ENCODE measurements at regions not wholly inside any gene's neighbourhood (a gene's known extent, or its start where the extent isn't known, plus 50 kb on each side); places are given as distances from the start of the nearest gene placed in this dataset.

- TF ChIP-seq ZNF366 (tag by site-specific recombination; conservative IDR thresholded peaks at IDR 0.05) (peak; percentile 49), ZNF747 (tag by site-specific recombination; IDR thresholded peaks at IDR 0.05) (no peak), ZNF16 (tag by site-specific recombination; IDR thresholded peaks at IDR 0.05; ENCODE audit: low read depth) (no peak), SALL2 (tag by site-specific recombination; IDR thresholded peaks at IDR 0.05; ENCODE audit: borderline replicate concordance) (no peak), KLF8 (tag by site-specific recombination; IDR thresholded peaks at IDR 0.05) (peak; percentile 82), ZNF248 (tag by site-specific recombination; IDR thresholded peaks at IDR 0.05) (no peak), ZNF560 (tag by site-specific recombination; IDR thresholded peaks at IDR 0.05; ENCODE audit: borderline replicate concordance) (no peak), ZNF423 (tag by site-specific recombination; IDR thresholded peaks at IDR 0.05) (no peak), ZBTB10 (tag by site-specific recombination; IDR thresholded peaks at IDR 0.05) (no peak), REST (tag by site-specific recombination; IDR thresholded peaks at IDR 0.05) (no peak), ZNF701 (tag by site-specific recombination; IDR thresholded peaks at IDR 0.05) (no peak), ZNF350 (tag by site-specific recombination; IDR thresholded peaks at IDR 0.05) (no peak), ZNF521 (tag by site-specific recombination; IDR thresholded peaks at IDR 0.05) (no peak), ZNF48 (tag by site-specific recombination; IDR thresholded peaks at IDR 0.05) (no peak), ZFP3 (tag by site-specific recombination; IDR thresholded peaks at IDR 0.05; ENCODE audit: low read depth) (no peak), ZNF660 (tag by site-specific recombination; IDR thresholded peaks at IDR 0.05) (peak; percentile 65; the same call in 1 of the 2 replicates), ZNF23 (tag by site-specific recombination; IDR thresholded peaks at IDR 0.05; ENCODE audit: borderline replicate concordance) (no peak), KLF7 (tag by site-specific recombination; IDR thresholded peaks at IDR 0.05; ENCODE audit: borderline replicate concordance) (no peak), ZNF610 (tag by site-specific recombination; IDR thresholded peaks at IDR 0.05; ENCODE audit: borderline replicate concordance) (0 out of 2 replicates have a peak, but pooled peaks have one; percentile 25), ZBTB26 (tag by site-specific recombination; optimal IDR thresholded peaks at IDR 0.05) (no peak), HOXC10 (CRISPR knock-in tag; IDR thresholded peaks at IDR 0.05) (no peak), ZNF19 (tag by site-specific recombination; IDR thresholded peaks at IDR 0.05; ENCODE audit: low read depth) (no peak), ZNF654 (tag by site-specific recombination; IDR thresholded peaks at IDR 0.05; ENCODE audit: low read depth) (no peak), ZNF513 (tag by site-specific recombination; IDR thresholded peaks at IDR 0.05) (no peak), CTCF (tag by site-specific recombination; IDR thresholded peaks at IDR 0.05) (no peak), ZBTB49 (tag by site-specific recombination; IDR thresholded peaks at IDR 0.05; ENCODE audit: low read depth) (no peak), ZNF704 (tag by site-specific recombination; IDR thresholded peaks at IDR 0.05) (no peak)
Measured at GRCh38 chr4:110411574-110412011, 64.4 kb upstream of the ENPEP start (continued).
